GM18508 (cell line): ENCODE measurements at regions not wholly inside any gene's neighbourhood (a gene's known extent, or its start where the extent isn't known, plus 50 kb on each side); places are given as distances from the start of the nearest gene placed in this dataset.

Experiments used
- ATAC-seq: cut with Tn5 transposase; IDR thresholded peaks from one replicate; pipeline ENCODE4 v1.9.1; 2021; ENCODE audit warnings: moderate number of reproducible peaks; ENCODE audit not compliant: insufficient read depth, unreplicated experiment

DNA sequence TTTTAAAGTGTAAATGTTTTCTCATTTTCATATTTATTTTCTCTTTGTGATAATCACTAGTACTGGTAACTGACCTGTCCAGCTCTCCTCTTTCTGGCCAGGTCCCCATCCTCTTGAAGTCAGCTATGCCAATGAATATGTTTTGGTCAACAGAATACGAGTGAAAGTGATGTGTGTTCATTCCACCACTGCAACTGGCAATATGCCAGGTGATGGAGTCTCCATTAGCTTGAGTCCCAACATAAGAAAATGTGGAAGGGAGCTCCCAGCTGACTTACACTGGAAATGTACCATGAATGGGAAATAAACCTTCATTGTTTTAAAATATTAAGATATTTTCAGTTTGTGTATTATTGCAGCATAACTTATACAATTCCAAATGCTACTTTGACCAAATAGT, 75.8 kb downstream of the CCDC34 start:
- ATAC-seq, result no peak

DNA sequence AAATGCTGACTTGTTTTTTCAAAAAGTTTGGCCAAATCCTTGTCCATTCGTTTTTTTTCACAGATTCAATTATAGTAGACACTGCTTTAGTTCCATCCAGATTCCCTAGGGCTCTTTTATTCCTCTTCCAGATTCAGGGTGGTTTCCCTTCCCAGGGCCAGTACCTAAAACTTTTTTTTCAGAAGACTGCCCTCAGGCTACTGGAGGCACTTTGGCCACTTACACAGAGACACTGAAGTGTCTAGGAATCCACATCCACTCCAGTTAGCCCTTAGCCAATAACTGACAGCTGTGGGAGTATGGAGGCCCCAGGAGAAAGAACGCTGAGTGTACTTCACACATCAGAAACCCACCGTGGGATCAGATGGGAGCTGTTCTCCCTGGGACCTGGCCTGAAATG, 77.3 kb downstream of the CCDC34 start:
- ATAC-seq, result no peak

DNA sequence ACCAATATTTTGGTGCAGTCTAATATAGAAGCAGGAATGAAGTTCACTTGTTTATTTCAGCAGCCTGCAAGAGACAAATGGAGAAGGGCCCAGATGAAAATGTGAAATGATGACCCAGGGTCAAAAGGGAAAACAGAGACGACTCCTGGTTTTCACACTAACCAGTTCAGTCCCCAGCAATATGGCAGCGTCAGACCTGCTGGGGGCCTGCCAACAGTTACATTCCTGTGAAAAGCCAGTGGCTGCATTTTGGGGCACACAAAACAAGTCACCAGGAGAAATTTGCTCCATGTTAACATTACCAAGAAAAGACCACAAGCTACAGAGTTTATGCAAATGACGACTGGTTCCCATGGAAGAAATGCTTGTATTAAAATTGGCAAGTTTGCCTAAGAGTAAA, 80.2 kb downstream of the CCDC34 start:
- ATAC-seq, result no peak

DNA sequence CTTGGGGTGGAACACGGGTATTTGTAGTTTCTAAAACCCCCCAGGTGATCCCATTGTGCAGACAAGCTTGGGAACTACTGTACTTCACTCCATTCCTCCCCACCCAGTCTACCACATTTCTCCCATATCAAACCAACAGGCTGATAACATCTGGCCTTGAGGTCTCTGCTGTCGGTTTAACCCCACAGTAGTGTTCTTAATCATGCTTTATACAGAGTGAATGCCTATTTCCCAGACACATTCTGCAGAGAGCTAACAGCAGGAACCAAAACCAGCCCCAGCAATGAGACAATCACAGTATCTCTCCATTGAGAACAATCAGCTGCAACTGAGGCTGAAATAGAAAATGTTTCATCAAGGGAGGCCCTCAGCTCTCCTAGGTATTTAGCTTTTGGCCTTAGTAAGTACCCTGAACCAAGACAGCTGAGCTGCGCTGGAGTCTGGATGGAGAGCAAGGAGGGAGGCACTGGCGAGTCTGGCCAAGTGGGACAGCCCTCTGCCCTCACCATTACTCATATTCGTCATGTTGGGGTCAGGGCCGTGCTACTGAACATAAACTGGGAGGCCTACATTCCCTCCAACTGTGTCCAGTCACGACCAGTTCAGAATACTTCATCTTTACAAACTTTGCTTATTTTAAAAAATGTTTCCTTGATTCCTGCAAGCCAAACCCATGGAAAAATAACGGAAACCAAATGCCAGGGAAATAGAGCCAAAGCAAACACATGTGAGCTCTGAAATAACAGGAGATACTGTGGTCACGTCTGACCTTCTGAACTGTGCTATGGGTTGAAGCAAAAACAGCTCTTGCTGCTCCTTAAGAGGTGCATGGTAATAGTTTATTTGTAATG, 81.0 kb downstream of the CCDC34 start:
- no peak for ATAC-seq

DNA sequence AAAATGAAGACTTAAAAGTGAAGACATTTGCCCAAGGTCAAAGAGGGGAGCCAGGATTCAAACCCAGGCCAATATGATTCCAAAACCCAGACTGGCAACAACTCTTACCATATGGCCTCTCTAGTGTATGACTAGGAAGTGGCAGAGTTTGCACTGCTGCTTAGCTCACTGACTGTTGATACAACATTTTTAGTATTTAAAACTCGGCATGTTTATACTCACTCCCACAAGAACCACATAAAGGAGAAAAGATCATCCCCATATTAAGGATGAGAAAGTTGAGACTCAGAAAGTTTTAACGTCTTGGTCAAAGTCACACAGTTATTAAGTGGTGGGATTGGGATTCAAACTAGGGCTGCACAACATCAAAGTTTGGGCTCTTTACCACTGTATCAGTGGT, 81.7 kb downstream of the CCDC34 start:
- ATAC-seq, result no peak

DNA sequence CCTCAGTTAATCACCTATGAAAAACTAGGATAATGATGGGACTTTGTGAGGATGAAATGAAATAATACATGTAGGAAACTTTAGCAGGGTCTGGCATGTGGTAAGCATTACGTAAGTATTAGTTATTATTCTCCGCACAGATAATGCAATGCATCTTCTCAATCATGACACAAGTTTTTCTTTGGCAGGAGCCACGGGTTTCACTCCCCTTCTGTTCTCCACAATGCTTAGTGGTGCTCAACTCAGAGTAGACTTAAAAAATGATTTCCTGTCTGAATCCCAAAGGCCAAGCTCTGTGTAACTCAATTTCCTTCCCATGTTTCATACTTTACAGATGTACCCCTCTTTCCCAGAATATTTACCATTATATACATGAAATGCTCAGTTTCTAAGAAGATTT, 82.9 kb downstream of the CCDC34 start:
- no peak for ATAC-seq

DNA sequence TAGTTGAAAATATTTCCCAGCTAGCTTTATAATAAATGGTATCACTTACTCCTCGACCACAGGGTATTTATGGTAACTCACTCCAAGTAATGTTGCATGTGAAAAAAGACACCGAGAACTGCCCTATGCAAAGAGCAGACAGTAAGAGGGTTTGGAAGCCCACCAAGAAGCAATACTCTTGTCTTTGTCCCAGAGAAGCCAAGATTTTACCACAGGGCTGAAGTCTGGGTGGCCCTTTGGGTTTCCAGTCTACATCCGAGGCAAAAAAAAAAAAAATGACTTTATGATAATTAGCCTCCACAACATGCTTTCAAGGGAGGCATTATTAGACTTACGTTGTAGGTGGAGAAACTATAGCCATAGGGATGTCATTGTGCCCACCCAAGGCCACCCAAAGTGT, 83.6 kb downstream of the CCDC34 start:
- no peak for ATAC-seq

DNA sequence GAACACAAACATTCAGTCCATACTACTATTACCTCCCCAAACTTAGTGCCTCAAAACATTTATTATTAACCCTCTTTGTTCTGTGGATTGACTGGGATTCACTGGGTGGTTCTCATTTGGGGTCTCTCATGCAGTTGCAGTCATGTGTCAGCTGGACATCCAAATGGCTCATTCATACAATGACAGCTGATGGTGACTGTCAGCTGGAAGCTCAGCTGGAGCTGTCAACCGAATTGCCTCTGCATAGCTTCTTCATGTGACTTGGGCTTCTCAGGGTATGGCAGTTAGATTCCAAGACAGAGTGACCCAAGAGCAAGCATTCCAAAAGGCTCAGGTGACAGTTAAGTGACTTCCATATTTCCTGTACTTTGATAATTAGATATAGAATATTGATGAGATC, 85.2 kb downstream of the CCDC34 start:
- no peak for ATAC-seq

DNA sequence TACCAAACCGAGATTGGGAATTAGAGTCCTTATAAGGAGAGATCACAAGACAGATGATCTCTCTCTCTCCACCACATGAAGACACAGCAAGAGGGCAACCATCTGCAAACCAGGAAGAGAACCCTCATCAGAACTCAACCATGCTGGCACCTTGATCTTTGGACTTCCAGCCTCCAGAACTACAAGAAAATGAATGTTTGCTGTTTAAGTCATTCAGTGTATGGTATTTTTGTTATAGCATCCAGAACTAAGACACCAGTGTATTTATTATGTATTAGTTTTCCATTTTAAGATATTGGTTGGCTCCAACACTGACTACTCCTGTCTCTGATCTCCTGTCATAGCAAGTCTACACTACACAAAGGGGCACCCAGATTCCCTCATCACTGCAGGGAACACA, 86.9 kb downstream of the CCDC34 start:
- ATAC-seq, result no peak

DNA sequence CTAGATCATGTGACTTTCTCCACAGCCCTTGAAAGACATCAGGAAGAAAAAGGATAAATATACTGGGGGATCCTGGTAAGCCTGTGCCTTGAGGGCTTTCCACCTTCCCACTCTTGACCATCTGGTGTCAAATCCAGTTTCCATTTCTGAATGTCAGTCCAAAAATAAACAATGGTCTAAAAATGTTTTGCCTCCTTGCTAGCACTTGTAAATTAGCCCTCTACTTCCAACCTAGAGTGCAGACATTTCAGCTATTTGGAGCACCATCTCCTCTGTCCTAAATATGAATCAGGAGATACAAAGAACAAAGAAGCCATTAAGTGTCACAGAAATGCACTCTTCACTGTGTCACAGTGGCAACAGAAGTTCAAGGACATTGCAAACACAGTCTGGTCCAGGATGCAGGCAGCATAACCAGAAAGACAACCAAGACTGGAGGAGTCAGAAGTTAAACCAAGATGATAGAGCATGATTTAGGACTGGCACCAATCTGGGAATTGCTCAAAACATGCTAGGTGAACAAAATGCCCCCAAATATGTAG, 88.1 kb downstream of the CCDC34 start:
- no peak for ATAC-seq

DNA sequence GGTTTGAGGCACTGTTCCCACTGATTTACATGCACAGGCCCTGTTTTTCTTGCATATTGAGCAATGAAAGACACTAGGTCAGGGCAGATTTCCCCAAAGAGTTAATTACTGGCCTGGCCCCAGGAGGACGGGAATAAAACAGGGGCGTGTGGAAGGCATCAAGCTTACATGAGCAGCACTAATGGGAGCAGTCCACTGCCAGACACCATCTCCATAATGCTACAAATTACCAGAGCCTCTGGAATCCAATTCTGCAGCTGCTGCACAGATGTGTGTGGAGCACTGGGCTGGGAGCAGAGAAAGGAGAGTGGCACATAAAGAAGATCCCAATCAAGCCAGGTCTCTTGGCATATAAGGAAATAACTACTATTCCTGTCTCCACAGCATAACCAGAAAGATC, 96.9 kb downstream of the CCDC34 start:
- ATAC-seq, result no peak

DNA sequence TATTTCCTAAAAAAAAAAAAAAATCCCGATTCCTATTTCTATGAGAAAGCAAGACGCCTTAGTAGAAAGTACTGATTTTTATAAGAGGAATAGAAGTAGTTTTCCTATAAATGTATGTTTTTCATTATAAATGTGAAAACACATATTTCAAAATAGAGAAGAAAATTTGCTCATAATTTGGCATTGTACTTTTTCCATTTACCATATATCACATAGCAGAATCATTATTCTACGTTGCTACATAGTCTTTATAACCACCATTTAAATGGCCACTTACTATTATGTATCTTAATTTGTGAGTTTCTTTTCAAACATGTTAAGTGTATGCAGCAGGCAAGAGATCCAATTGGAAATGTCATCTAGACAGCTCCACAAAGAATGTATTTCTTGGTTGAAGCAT, 99.0 kb downstream of the CCDC34 start:
- ATAC-seq, result no peak

DNA sequence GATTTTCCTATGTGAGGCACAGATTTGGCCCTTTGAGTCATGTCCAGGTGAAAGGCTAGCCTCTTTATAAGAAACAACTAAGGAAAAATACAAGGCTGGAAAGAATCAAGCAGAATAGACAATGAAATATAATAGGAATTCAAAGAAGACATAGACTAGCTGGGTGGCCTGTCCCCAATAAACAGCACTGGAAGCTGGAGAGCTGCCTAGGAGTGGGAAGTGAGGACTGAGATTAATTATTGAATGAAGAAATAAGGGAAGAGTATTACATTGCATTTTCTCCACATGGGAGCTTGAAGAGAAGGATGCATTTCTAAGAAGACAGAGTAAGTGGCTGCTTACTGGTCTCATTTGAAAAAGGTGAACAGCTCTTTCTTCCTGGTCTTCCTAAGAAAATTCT, 100.0 kb downstream of the CCDC34 start:
- no peak for ATAC-seq

DNA sequence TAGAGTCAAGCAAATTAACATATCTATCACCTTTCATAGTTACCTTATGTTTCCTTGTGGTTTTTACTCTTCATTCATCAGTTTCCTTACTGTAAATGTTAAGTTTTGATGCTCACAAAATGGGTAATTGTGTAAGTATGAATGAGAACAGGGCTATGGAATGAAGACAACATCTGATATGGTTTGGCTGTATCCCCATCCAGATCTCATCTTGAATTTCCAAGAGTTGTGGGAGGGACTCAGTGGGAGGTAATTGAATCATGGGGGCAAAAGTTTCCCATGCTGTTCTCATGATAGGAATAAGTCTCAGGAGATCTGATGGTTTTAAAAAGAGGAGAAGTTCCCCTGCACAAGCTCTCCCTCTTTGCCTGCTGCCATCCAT, 107.6 kb downstream of the CCDC34 start:
- no peak for ATAC-seq

DNA sequence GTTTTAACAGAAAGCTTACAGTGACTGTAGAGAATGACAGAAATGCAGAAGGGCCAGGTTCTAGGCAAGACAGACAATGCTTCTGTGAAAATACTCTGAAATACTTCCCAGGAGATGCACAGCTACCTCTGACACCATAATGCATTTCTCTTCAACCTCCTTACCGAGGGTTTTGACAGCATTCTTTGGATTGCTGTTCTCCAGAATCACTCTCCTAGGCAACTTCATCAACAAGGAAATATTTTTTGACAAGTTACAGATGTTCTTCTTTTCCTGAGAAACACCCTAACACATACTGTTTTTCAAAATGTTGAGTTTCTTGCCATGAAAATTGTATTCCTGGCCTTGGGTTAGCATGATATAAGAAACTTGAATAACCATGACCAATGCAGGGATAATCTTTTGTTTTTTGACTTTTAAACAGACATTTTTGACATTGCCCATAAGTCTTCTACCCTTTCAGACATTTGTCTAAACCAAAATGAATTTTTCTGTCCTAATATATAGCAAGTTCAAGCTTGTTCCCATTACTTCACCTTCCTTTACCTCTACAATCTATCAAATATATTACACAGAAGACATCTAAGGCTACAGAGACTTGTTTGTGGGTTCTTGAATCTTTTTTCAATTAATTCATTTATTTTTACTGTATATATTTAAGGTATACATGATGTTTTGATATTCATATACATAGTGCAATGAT, 108.1 kb downstream of the CCDC34 start:
- ATAC-seq, result no peak

DNA sequence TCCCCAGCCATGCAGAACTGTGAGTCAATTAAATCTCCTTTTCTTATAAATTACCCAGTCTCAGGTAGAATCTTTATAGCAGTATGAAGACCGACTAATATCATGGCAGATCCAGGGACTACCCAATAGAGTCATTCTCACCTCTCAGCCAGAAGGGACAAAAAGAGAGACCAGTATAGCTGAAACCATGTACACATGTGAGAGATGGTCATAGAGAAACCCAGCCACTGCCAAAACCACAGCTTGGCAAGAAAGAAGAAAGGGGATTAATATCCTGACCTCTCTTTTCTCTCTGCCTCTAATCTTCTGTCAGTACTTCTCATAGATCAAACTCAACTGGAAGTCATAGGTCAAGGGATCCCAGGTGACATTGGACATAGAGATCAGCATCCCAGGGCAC, 109.8 kb downstream of the CCDC34 start:
- no peak for ATAC-seq

DNA sequence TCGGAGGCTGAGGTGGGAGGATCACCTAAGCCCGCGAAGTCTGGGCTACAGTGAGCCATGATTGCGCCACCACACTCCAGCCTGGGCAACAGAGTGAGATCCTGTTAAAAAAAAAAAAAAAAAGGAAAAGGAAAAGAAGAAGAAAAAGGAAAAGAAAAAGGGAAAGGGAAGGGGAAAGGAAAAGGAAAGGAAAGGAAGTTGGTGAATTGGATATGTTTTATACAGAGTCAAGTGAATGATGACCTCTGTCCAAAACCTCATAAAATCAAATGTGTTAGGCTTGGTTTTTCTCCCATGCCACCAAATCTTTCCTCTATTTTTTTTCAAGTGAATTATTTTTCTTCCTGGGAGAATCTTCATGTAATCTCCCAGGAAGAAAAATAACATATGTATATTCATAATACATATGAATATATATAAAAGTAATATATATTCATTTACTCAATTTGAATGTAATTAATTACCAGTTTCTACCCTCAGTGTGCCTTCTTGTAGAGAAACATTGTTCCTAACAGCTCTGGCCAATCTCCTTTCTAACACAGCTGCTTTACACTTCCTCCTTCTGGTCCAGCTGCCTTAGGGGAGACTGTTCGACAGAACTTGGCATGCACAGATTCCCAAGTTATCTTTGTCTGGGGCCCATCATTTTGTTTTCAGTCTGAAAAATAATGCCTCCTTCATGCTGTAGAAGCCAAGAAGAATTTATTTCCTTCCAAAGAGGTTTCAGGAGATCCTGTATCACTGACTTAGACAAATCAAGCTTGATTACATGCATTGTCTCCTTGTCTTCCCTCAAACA, 111.9 kb downstream of the CCDC34 start:
- ATAC-seq, result no peak

DNA sequence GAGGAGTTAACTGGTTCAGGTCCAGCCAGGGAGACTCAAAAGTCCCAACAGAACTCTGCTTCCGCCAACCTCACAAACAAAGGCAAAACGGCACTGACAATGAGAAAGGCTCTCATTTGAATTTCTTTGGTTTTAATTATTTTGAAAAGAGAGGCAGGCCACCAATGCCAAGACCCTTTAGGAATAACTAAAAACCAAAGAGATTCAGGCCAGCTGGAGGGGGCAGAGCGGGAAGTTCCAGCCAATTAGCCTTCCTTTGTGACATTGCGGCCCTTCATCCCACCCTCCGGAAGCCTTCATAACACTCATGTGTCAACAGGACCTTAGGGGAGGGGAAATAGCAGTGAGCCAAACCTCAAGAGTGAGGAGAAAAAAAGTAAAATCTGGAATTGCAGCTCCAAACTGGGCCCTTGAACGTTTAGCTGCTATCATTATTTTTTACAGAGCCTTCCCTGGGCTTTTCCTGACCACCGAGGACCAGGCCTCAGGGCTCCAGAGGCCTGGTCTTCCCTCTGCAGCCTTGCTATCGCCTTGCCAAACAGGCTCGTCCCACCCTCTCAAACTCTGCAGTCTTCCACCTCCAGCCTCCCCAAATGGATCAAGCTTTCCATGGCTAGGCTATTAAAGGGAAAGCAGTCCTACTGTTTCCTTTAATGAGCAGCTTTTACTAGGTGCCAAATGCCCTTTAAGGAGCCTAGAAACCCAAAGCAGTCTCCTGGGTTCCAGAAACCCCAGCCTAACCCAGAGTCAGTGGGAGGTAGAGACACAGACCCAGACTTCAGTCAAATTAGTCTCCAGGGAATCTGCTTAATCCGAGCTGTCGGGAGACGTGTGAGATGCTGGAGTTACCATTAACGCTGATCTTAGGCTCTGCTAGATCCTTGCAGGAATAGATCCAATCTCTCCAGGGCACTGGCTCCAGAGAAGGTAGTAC, 114.2 kb downstream of the CCDC34 start:
- no peak for ATAC-seq

DNA sequence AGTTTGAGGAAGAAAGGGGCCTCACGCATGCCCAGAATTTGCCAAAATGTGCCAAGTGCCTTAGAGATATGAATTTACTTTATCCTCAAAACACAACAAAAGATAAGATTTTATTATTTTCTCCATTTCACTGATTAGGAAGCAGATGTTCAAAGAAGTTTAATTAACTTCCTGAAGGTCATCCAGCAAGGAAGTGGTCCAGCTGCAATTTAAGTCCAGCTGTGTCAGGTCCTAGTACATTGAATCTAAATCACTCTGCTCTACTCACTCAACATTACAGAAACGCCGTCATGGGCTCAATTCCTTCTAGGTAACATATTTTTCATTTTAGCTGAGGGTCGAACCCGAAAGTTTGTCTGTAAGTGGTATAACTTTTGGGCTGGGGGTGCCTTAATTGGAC, 115.4 kb downstream of the CCDC34 start:
- ATAC-seq, result no peak

DNA sequence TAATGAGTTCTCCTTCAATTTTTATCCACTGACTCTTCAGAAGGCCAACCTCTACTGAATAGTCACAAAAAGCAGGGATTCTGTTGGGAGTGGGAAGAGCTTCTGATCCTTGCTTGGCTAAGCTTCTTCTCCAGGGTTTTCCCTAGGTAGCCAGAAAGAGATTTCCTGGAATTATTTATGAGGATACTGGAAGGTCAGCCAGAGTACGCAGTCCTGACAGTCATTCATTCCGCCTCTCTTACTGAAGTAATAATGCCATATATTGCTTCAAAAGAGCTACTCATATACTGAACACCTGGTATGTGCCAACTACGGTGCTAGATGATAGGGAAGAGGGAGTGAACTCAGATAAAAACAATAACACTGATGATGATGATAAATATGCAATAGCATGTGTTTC, 116.1 kb downstream of the CCDC34 start:
- ATAC-seq, result no peak
